Activated naive CD4-positive, alpha-beta T cell treated with Interleukin-2 at 50 U/mL for 16 hours (primary cell): ENCODE measurements at regions not wholly inside any gene's neighbourhood (a gene's known extent, or its start where the extent isn't known, plus 50 kb on each side); places are given as distances from the start of the nearest gene placed in this dataset.
"Not testable (repeated sequence)": the region's sequence is repeated elsewhere in the genome, so short reads cannot be mapped to it uniquely, and the experiment has no call there.

Source experiments
- DNase-seq: peaks from one replicate; pipeline ENCODE4 v3.0.0-alpha.2; 2020

DNA sequence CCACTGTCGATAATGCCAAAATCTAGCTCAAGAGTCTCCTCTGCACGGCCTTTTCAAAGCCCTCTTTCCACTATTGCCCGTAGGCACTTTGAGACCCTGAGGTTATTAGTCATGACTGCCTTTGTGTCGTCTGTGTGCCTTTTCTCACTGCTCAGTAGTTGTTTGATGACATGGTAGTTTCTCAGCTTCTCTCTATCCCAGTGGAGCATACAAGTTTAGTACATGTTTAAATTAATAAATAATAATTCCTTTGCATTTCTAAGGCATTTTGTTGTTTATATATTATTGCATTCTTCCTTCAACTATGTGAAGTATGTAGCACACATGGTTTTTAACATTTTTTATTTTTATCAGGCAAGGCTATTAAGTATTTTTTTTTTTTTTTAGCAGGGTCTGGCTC is 458.1 kb downstream of the PCNX1 start:
- no peak for DNase-seq

DNA sequence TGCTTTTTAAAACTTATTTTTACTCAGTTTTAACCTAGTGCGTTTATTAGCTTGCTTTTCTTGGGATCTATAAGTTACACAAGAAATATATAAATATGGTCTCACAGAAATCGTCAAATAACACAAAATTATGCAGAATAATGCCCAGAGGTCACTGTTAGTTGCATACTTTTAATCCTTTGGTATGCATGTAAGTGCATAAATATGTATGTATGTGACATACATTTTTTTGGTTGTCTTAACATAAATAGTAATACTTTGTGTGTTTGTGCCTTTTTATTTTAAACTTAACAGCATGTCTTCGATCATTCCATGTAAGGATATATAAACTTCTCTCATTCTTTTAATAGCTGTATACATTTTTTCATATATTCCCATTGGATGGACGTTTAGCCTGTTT is 459.6 kb downstream of the PCNX1 start:
- DNase-seq = no peak

DNA sequence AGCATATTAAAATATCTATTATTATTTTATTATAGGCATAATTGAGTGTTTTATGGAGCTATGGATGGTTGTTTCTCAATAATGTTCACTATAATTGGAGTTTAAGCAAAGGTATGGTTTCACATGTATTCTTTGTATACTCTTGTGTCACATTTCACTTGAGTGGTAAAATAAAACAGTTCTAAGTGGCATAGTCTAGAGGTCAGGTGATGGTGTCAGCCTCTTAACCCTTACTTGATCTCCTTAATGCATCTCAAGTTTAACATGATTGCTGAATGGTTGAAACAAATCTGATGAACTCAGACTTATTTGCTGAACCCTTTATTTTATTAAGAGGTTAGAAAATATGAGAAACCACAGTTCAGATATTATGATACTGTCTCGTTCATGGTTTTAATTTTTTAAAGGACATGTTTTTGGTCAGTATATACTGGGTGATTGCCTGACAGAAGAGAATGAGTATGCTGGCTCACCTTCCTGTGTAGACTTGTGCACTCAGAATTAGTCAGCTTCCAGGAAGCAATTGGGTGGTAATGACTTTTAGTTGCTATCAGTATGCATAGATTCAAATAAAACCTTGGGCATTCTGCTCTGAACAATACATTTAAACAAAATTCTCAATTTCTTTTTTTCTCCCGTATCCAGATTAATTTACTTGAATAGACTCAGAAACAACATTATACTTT is 464.6 kb downstream of the PCNX1 start:
- DNase-seq = no peak

DNA sequence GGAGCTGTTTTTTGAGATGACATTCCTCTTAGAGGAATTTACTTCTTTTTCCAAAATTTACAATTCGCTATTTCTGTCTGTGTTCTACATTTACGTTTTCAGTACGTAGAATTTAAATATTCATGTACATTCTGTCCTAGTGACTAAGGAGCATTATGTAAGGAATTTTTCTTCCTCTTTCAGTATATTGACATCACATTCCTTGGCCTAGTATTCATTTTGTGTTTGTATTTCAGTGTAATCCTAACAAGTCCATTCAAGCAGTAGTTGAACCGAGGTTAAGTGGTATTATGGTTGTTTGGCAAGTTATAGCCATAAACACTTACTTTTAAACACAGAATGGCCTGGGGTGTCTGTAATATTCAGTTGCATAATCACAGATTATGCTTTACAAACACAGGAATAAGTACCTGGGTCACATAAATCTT is 465.2 kb downstream of the PCNX1 start:
- no peak for DNase-seq

DNA sequence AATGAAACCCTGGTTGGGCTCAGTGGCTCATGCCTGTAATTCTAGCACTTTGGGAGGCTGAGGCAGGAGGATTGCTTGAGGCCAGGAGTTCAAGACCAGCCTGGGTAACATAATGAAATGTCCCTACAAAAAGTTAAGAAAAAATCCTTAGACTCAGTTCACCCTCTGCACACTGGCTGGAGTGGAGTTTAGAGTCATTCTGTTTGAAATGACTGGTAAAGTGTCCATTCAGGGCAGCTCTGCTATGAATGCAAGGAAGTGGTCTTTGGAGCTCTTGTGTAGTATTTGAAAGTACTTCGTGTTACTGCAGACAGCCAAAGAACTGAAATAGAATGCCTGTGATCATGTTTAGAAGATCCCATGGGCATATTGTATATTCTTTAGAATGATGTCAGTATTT is 466.5 kb downstream of the PCNX1 start:
- no peak for DNase-seq

DNA sequence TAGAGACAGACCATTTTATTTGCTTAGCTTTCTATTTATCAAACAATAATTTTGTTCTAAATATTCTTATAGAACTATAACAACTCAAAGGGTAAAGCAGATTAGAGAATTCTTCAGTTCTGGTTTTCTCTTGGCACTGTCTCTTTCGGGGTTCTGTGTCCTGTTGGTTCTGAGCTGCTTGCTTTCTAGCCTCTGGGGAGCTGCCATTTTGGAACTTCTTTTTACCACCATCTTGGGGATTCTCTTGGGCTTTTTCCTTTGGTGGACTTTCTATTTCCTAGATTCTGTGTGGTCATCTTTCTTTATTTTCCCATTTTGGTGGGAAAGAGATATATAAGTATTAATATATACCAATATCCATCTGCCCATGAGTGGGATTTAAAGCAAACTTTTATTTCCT is 467.7 kb downstream of the PCNX1 start:
- no peak for DNase-seq

DNA sequence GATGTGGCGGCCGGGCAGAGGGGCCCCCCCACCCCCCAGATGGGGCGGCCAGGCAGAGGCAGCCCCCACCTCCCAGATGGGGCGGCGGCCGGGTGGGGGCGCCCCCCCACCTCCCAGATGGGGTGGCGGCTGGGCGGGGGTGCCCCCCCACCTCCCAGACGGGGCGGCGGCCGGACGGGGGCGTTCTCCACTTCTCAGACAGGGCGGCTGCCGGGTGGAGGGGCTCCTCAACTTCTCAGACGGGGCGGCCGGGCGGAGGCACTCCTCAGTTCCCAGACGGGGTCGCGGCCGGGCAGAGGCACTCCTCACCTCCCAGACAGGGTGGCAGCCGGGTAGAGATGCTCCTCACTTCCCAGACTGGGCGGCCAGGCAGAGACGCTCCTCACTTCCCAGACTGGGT is 469.8 kb downstream of the PCNX1 start:
- no peak for DNase-seq

DNA sequence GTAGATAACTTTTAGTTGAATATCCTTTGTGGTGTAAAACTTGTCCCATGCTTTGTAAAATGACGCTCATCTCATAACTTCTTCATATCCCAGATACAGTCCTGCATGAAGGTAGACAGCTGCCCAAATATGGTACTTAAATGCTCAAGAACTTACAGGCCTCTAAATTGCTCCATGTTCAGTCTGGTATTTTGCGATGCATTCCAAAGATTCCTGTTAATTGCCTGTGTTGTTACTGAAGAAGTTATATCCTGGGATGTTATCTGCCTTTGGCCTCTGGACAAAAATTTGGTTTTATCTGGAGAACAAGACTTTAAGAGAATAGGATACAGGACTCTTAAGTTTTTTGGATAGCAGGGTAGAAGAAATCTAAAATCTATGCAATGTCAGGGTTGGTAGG is 473.0 kb downstream of the PCNX1 start:
- DNase-seq = no peak

DNA sequence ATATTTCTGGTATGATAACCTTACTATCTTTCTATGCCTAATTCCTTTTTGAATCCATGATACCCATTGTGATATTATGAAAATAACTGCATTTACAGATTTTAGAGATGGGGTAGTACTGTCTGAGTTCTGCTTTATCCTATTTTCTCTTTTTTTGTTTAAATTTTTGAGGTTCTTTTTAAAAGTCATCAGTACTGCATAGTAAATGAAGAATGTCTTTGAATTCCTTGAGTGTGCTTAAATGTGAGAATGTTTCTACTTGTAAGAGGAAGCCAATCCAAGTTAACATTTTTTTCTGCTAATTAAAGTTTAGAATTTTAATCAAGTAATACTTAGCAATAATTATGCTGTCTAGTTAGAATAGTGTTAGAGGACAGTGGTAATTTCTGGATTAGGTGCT is 474.6 kb downstream of the PCNX1 start:
- no peak for DNase-seq

DNA sequence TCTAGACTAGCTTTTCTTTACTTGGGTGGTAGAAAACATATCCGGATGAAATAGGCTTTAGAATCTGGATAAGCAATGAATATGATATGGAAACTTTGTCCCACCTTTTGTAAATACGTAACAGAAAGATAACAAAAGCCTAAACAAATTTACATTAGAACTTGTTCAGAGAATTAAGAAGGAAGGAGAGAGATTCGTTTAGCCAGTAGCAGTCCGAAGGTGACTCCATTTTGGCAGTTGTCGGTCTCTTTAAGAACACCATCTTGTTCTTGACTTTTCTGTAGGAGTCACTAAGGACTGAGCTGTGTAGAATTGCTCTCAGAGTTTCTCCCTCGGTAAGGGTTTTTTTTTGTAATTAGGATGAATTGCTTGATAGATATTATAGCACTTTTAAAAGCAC is 475.1 kb downstream of the PCNX1 start:
- DNase-seq = no peak

DNA sequence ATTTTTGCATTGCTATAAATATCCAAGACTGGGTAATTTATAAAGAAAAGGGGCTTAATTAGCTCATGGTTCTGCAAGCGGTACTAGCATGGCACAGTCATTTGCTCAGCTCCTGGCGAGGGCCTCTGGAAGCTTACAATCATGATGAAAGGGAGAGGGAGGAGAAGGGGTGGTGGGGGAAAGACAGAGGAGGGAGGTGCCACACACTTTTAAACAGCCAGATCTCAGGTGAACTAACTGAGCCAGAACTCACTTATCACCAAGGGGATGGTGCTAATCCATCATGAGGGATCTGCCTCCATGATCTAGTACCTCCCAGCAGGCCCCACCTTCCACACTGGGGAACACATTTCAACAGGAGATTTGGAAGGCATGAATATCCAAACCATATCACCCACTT is 476.3 kb downstream of the PCNX1 start:
- DNase-seq = no peak

DNA sequence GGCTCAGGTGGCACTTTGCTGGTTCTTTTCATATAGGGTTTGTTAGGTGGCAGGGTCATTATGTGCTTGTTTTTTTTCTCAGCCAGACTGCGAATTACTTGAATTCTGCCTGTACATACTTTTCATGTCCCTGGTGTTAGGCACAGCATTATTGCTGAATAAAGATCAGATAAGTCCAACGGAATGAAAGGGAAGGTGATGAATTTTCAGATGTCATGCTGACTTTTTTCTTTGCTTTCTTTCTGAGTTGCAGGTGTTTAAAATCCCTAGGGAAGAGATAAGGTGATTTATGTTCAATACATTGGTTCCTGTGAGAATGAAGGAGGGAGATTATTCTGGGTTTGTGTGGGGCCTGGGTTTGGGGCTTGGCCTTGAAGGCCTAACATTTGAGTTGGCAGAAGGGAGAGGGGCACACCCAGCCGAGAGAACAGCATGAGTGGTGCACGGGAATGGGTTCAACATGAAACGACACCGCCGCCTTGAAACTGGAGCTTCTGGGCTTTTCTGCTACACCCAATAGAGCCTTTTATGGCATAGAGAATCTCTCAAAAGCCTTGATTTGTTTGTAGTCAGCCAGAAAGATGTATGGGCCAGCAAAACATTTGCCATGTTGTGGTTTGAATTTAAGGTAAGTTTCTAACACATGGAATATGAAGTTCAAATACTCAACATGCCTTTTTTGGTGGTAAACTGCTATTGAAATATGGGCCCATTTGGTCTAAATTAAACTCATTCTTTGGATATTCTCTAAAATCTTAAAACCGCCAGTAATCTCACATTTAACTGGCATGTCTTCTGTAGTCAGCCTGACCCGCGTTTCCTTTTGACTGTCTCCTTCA is 477.0 kb downstream of the PCNX1 start:
- no peak for DNase-seq

DNA sequence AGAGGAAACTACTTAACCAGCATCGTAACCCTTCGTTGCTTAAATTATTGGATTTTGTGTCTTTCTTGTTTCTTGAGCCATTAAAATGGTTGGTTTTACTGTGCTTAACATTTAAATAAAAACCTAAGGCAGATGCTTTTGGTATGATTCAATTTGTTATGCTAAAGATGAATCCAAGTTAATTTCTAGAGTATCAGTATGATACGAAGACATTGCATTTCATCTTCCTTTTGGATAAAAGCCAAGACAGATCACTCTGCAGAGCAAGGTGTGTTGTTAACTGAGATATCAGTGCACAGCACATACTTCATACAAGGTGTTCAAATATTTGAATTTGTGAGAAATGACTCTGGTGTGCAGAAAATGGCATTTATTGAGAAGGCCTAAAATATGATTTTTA is 480.5 kb downstream of the PCNX1 start:
- DNase-seq = no peak

DNA sequence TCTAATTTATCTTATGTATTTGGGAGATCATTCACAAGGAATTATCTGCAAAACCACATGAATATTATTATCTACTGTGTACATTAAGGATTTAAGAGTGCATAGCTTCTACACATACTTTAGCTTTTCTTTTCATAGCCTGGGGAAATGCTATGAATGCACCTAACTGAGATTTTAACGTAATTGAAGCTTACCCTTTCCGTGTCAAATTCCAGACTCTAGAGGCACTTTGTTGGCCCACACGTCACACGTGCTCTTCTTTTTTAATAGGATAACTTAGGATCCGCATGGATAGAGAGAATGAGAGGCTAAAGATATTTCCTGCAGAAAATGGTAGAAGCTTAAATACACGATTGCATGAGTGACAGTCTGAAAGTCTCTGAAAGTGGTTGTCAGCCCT is 481.1 kb downstream of the PCNX1 start:
- DNase-seq = no peak

DNA sequence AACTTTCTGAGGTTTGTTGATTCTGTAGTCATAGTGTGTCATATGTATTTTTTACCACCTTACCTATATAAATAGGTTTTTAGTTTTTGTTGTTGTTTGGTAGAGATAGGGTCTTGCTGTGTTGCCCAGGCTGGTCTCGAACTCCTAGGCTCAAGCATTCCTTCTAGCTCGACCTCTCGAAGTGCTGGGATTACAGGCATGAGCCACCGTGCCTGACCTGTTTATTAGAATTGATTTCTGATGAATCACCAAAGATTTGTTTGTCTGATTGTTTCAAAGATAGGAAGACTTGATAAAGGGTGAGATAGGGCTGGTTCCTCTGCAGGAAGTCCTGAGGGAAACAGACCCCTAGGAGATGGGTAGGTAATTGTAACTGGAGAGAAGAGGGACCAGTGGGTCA is 481.6 kb downstream of the PCNX1 start:
- no peak for DNase-seq

DNA sequence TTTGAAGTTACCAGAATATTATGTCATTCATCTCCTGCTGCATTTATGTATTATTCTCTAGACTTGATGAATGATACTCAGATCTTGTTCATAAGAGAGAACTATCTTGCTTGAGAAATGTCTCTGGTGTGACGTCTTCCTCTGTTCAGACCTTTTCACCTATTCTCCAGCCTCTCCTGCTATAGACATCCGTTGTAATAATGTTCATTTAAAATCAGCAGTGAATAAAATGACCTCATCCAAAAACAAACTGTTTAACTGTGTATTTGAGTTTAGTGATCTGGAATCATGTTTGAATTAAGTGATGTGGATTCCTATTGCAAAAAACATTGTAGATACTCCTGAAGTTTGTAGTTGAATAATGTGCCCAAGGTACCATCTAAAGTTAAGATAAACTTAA is 487.1 kb downstream of the PCNX1 start:
- no peak for DNase-seq

DNA sequence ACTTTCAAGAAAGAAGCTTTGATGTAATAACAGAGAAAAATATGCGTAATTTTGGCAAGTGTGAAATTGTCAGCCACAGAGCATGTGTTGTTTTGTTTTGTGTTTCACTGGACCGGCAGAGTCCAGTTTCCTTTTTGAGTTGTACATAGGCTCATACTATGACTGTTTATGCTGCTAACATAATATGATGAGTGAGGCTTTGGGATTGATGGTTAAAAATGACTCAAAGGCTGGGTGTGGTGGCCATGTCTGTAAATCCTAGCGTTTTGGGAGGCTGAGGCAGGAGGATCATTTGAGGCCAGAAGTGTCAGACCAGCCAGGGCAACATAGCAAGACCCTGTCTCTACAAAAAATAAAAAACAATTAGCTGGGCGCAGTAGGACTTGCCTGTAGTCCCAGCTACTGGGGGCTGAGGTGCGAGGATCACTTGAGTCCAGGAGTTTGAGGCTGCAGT is 487.9 kb downstream of the PCNX1 start:
- DNase-seq = no peak

DNA sequence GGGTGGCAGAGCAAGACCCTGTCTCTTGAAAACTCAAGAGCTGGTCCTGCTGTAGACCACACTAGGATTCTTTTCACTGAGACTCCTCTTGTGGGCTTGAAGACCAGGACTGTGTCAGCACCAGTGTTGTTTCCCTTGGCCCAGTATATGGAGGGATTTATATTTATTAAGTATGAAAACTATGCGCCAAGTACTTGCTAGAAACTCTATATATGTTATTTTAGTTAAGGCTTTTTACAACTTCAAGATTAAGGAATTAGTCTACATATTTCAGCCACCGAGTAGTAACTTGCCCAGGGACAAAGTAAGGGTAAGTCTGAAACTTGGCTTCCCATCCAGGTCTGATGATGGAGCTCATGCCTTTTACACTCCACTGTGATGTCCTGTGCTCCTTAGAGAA is 488.4 kb downstream of the PCNX1 start:
- DNase-seq = no peak

DNA sequence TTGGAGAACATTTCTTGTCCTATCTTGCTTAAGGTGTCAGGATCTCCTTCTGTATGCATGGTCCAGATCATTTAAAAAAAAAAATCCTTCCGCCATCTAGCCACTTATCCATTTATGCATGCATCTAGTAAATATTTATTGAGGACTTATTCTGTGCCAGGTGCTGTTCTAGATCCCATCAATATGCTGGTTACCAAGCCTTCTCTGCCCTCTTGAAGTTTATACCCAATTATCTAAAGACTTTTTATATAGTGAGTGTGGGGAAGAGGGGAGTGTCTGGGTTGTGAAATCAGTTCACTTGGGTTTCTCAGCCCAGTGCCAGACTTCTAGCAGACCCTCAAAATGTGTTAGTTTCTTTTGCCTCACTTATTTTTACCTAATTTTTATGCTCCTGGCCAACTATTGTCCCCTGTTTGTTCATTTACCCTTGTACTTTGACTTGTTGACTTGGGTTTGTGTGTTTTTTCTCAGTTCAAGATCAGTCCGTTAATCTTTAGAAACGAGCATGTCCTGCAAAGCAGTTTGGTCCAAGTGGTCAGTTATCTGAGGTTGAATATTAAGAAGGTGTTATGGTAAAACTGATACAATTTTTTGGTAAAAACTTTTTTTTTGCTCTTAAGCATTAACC is 488.9 kb downstream of the PCNX1 start:
- no peak for DNase-seq

DNA sequence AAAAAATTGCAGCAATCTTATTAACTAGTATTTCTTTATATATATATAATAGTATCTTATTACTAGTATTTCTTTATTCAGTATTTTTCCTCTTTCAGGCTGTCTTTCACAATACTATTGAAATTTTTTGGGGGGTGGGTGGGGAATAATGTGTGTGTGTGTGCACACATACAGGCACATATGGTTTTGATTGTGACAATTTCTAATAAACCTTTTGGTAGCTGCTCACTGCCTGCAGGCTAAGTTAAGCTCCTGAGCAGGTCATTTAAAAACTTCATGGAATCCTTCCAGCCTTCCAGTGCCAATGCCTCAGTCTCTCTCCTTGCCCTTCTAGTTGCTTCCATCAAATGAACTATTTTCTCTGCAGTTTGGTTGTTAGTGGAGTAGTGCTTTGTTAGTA is 490.1 kb downstream of the PCNX1 start:
- DNase-seq = no peak

DNA sequence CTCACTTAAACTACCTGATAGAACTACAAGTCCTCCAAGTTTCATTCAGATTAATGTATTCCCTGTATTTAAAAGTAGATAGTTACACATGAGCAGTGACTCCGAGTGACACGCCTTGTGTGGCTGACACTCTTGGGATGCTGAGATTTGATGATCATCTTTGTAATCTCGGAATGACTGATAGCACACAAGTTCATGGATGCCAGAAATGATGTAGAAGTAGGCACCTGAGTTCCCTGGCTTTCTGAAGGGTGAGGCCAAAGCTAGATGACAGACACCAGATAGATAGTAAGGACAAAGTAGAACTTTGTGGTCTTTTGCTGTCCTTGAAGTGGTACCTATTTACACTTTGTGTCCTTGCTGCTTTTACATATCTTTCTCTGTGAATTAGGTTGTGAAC is 491.2 kb downstream of the PCNX1 start:
- DNase-seq = no peak

DNA sequence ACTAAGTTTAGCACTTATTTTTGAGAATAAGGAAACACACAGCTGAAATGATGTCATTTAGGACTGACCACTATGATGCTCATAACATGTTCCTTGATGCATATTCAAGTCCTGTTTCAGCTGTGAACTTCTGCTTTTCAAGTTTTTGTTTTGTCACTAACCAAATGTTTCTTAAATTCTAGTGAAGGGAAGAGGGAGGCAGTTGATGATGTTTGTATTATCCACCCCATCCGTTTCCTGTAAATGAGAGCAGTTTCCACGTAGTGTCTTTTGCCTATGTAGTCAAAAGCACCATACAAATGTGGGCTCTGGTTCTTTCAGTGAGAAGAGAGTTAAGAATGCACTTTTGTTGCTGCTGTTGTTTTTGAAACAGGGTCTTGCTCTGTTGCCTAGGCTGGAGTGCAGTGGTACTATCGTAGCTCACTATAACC is 491.8 kb downstream of the PCNX1 start:
- no peak for DNase-seq

DNA sequence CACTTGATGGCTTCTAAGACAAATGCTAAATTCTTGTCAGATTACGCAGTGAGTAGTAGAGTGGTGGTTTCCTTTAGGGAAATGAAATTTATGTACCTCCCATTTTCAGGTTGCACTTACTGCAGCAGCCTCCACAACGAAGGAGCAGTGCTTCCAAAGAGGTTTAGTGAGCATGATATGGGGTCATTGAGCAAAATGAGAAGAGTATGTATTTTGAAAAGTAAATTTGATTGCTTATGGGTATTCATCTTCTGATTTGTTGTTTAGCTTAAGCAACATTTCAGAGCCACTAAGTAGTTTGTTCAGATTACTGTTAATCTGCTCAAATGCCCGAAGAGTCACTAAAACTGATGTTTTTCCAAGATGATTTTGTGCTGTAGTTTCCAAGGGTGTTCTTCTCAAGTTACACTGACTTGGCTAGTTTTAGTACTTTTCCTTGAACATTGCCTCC is 493.6 kb downstream of the PCNX1 start:
- no peak for DNase-seq

DNA sequence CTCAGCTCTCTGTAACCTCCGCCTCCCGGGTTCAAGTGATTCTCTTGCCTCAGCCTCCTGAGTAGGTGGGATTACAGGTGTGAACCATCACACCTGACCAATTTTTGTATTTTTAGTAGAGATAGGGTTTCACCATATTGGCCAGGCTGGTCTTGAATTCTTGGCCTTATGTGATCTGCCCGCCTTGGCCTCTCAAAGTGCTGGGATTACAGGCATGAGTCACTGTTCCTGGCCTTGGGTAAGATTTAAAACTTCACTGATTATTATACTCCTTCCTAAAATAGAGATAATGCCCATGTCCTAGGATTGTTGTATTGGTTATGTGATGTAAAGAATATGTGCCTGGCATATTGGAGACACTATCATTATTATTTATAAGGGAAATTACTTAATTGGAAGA is 495.2 kb downstream of the PCNX1 start:
- DNase-seq = not testable (repeated sequence)
